ENCODE measurements at regions not wholly inside any gene's neighbourhood (a gene's known extent, or its start where the extent isn't known, plus 50 kb on each side); places are given as distances from the start of the nearest gene placed in this dataset.

DNA sequence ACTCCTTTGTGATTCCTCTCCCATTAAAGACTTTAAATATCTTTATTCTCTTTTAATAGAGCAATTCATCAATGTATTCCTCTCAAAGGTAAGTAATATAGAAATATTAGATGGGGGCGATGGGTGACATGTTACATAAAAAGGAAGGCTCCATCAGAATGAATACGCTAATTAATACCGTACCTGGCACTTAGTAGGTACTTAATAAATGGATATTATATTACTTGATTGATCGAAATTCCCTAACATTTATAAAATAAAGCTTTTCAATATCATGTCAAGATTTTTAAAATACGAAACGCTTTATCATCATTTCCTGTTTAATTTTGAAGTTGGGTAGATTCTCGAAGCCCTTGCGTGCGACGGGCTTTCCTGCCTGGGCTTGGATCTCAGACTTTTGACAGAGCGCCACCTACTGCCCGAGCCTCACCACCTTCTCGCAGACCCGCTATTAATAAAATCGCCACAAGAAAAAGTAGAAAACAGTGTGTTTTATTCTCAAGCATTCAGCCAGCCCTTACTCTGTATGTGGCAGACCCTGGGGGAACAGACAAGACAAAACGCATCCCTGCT is 99.4 kb downstream of the C5orf15 start:
- peak; percentile 83 for TF ChIP-seq RAD21 (IDR thresholded peaks at IDR 0.05; ENCODE audit: low read depth)
- TF ChIP-seq FOXM1 (IDR thresholded peaks at IDR 0.05; ENCODE audit: borderline replicate concordance, low read depth), result no peak
- no peak for TF ChIP-seq CEBPB (IDR thresholded peaks at IDR 0.05)
- no peak for TF ChIP-seq TAF1 (IDR thresholded peaks at IDR 0.05; ENCODE audit: low read depth)
- no peak for TF ChIP-seq TCF12 (IDR thresholded peaks at IDR 0.05; ENCODE audit: low read depth)

GRCh38 chr5:133867851-133868545 is 100.4 kb downstream of the C5orf15 start:
- TF ChIP-seq REST (IDR thresholded peaks at IDR 0.05; ENCODE audit: low read depth) (no peak), TAF1 (IDR thresholded peaks at IDR 0.05; ENCODE audit: low read depth) (no peak), EGR1 (IDR thresholded peaks at IDR 0.05) (no peak), TCF12 (IDR thresholded peaks at IDR 0.05; ENCODE audit: low read depth) (no peak), CREB1 (IDR thresholded peaks at IDR 0.05; ENCODE audit: low read depth) (no peak), EP300 (IDR thresholded peaks at IDR 0.05; ENCODE audit: borderline replicate concordance) (no peak), ZBTB7A (IDR thresholded peaks at IDR 0.05; ENCODE audit: low read depth) (no peak), NFIC (IDR thresholded peaks at IDR 0.05) (no peak), TEAD4 (IDR thresholded peaks at IDR 0.05) (no peak), RAD21 (IDR thresholded peaks at IDR 0.05; ENCODE audit: low read depth) (no peak), FOXM1 (IDR thresholded peaks at IDR 0.05; ENCODE audit: borderline replicate concordance, low read depth) (no peak), YY1 (IDR thresholded peaks at IDR 0.05; ENCODE audit: low read depth) (no peak), CEBPB (IDR thresholded peaks at IDR 0.05) (no peak)
- TF ChIP-seq, protein P1, sequence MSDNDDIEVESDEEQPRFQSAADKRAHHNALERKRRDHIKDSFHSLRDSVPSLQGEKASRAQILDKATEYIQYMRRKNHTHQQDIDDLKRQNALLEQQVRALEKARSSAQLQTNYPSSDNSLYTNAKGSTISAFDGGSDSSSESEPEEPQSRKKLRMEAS (IDR thresholded peaks at IDR 0.05), result no peak
- TF ChIP-seq, protein P2, sequence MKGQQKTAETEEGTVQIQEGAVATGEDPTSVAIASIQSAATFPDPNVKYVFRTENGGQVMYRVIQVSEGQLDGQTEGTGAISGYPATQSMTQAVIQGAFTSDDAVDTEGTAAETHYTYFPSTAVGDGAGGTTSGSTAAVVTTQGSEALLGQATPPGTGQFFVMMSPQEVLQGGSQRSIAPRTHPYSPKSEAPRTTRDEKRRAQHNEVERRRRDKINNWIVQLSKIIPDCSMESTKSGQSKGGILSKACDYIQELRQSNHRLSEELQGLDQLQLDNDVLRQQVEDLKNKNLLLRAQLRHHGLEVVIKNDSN (IDR thresholded peaks at IDR 0.05), result no peak

DNA sequence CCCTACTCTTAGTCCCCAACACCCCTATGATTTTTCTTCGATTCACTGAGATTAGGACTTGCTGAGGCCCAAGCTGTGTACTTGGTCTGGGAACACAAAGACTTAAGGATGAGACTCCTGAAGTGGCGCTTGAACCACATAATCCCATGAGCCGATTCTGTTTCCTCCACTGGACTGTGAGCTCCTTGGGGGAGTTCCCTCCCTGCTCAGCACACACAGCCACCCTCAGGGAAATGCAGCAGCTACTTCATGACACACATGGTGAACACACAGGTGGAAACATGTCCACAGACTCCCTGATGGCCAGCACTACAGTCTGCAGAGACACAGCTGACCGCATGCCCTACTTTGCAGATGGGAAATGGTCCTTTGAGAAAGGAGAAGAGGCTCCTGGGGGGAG is 101.1 kb downstream of the C5orf15 start:
- TF ChIP-seq YY1 (IDR thresholded peaks at IDR 0.05; ENCODE audit: low read depth) (no peak), NFIC (IDR thresholded peaks at IDR 0.05) (no peak)

DNA sequence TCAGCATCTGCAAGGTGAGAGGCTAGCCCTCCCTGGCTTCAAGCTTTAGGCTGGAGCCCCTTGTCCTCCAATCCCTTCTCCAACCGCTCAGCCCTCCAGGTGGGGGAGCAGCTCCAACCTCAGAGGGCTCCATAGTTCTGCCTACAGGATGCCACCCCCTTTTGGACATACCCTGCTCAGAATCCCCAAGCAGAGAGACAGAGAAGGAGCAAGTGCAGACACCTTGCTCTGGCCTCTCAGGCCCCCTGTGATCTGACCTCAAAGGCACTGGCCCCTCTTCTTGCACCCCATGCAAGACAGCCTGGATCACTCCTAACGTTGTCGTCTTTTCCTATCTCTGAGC is 101.6 kb downstream of the C5orf15 start:
- TF ChIP-seq CEBPB (IDR thresholded peaks at IDR 0.05), result no peak
- no peak for TF ChIP-seq RAD21 (IDR thresholded peaks at IDR 0.05; ENCODE audit: low read depth)
- TF ChIP-seq CREB1 (IDR thresholded peaks at IDR 0.05; ENCODE audit: low read depth), result no peak
- TF ChIP-seq EP300 (IDR thresholded peaks at IDR 0.05; ENCODE audit: borderline replicate concordance), result no peak
- TF ChIP-seq, protein P1 (IDR thresholded peaks at IDR 0.05), result no peak
- TF ChIP-seq NFIC (IDR thresholded peaks at IDR 0.05), result no peak
- no peak for TF ChIP-seq TAF1 (IDR thresholded peaks at IDR 0.05; ENCODE audit: low read depth)

DNA sequence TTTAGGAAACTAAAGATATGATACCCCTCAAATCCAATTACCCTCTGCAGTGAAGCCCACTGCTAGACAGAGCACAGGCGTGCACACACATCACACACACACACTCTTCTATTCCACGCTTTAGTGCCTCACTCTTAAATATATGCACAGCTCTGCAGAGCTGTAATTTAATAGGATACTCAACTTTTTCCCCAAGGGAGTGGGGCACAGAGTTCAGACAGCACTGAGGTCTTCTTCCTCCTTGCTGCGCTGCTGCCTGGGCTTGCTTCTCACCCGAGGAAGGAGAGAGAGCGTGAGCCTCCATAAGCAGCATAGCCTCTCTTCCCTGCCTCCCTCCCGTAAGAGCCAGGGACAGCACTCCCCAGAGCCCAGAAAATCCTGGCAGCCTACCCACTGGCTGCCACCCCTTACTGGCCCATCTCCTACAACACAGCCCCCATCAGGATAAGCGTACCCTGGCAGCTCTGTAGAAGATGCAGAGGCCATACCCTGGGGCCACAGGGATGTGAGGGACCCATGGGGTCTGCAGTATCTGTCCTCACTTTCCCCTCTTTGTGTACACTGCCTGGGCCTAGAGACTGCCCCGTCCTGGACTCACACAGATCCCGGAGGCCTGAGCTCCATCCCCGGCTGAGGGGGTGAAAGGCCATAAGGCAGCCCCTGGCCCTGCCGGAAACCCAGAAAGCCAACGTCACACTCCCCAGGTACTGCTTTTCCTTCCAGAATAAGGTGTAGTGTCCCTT is 102.1 kb downstream of the C5orf15 start:
- no peak for TF ChIP-seq REST (IDR thresholded peaks at IDR 0.05; ENCODE audit: low read depth)
- no peak for TF ChIP-seq CREB1 (IDR thresholded peaks at IDR 0.05; ENCODE audit: low read depth)
- no peak for TF ChIP-seq YY1 (IDR thresholded peaks at IDR 0.05; ENCODE audit: low read depth)
- no peak for TF ChIP-seq CEBPB (IDR thresholded peaks at IDR 0.05)
- TF ChIP-seq TAF1 (IDR thresholded peaks at IDR 0.05; ENCODE audit: low read depth), result no peak
- TF ChIP-seq, protein P1 (IDR thresholded peaks at IDR 0.05), result no peak
- TF ChIP-seq NFIC (IDR thresholded peaks at IDR 0.05), result no peak
- TF ChIP-seq FOXM1 (IDR thresholded peaks at IDR 0.05; ENCODE audit: borderline replicate concordance, low read depth), result no peak

DNA sequence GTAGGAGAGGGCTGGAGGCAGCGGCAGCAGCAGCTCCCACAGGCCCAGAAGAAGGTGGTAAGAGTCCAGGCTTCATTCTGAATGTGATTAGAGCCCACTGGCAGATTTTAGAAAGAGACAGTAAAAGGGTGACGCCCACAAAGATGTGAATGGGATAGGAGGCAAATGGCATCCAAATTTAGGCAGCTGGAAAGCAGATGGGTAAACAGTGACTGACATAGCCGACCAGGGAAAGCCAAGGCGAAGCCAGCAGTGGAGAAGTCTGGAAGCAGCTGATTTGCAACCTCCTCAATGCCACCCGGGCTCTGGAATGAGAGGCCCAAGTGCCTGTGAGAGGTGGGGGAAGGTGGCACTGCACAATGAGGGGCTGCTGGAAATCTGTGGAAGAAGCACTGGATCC is 103.3 kb downstream of the C5orf15 start:
- TF ChIP-seq ZBTB7A (IDR thresholded peaks at IDR 0.05; ENCODE audit: low read depth) (no peak), YY1 (IDR thresholded peaks at IDR 0.05; ENCODE audit: low read depth) (no peak)
